Endothelial cell (in vitro differentiated cells): ENCODE measurements at regions not wholly inside any gene's neighbourhood (a gene's known extent, or its start where the extent isn't known, plus 50 kb on each side); places are given as distances from the start of the nearest gene placed in this dataset.

Experiments used
- DNase-seq: peaks from one replicate; pipeline ENCODE4 v3.0.0; 2021; ENCODE audit warnings: low spot score
- H3K27ac Mint-ChIP-seq: one replicate; pipeline ENCODE4 v1.8.0; 2021; ENCODE audit warnings: mixed read lengths, inconsistent platforms; ENCODE audit not compliant: unreplicated experiment
- H3K27me3 Mint-ChIP-seq: one replicate; pipeline ENCODE4 v1.8.0; 2021; ENCODE audit warnings: mild to moderate bottlenecking, moderate library complexity, mixed read lengths, inconsistent platforms; ENCODE audit not compliant: unreplicated experiment
- H3K36me3 Mint-ChIP-seq: one replicate; pipeline ENCODE4 v1.8.0; 2021; ENCODE audit warnings: mild to moderate bottlenecking, low read depth, mixed read lengths, inconsistent platforms; ENCODE audit not compliant: unreplicated experiment
- H3K4me1 Mint-ChIP-seq: one replicate; pipeline ENCODE4 v1.8.0; 2021; ENCODE audit warnings: mild to moderate bottlenecking, mixed read lengths, inconsistent platforms; ENCODE audit not compliant: unreplicated experiment
- H3K4me3 Mint-ChIP-seq: one replicate; pipeline ENCODE4 v1.8.0; 2021; ENCODE audit warnings: mild to moderate bottlenecking, mixed read lengths, inconsistent platforms; ENCODE audit not compliant: unreplicated experiment
- H3K9me3 Mint-ChIP-seq: one replicate; pipeline ENCODE4 v1.8.0; 2021; ENCODE audit warnings: mixed read lengths, inconsistent platforms; ENCODE audit not compliant: unreplicated experiment
- CTCF ChIP-seq: fragments of 200-600 bp; sonication (generic); IDR thresholded peaks from one replicate; pipeline ENCODE4 v1.5.0; 2021; ENCODE audit warnings: antibody characterized with exemption; ENCODE audit not compliant: unreplicated experiment

DNA sequence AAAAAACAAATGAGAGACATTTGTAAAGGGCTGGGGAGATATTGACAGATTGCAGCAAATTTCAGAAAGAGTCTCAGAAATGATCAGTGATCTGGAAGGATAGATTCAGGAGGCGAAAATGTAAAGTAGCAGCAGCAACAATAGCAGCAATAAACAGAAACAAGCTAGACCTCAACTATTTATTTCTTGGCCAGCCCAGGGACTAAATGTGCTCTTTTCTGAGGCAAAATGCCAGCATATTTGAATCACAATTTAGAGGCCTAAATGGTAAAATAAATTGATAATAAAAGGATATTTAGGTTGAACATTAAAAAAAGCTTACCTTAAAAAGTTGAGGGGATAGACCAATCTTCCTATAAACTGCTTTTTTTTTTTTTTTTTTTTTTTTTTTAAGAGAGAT, 134.6 kb upstream of the ITGB1 start:
- Mint-ChIP-seq H3K27ac (no peak overlapping the region), H3K4me1 (no peaks in the 10 kb centered on the region), H3K9me3 (peaks cover 5% of the 10 kb centered on the region), H3K27me3 (no peaks in the 10 kb centered on the region), H3K36me3 (peaks cover 5% of the 10 kb centered on the region), H3K4me3 (no peak overlapping the region)
- TF ChIP-seq CTCF: no peak
- no peak for DNase-seq

DNA sequence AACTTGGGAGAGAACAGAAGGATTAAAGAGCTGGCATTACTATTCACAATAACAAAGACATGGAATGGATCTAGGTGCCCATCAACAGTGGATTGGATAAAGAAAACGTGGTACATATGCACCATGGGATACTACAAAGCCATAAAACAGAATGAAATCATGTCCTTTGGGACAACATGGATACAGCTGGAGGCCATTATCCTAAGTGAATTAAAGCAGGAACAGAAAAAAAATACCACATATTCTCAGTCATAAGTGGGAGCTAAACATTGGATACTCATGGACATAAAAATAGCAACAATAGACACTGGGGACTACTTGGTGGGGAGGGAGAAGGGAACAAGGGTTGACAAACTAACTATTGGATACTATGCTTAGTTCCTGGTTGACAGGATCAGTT, 133.2 kb upstream of the ITGB1 start:
- no peak for DNase-seq
- Mint-ChIP-seq H3K4me3 (no peak overlapping the region), H3K36me3 (peaks cover 5% of the 10 kb centered on the region), H3K27ac (no peak overlapping the region), H3K9me3 (peaks cover 5% of the 10 kb centered on the region), H3K27me3 (no peaks in the 10 kb centered on the region), H3K4me1 (no peaks in the 10 kb centered on the region)
- TF ChIP-seq CTCF: no peak

DNA sequence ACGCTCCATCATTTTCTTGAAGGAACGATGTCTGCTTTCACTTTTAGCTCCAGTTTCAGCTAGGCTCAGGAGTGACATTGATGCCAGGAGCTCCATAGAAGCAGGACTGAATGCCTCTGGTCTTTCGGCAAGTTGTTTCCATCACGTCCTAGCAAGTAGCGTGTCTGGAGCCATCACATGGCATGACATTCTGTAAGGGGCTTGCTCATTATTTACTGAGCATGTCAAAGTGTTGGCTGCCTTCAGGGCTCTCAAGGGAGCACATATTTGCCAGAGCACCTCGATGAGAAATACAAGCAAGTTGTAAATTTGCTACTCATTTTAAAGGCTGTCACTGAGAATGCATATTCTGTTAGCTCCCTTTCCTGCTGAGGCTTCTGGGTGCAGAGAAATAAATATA, 131.0 kb upstream of the ITGB1 start:
- no peaks in the 10 kb centered on the region for H3K4me1 Mint-ChIP-seq
- no peak overlapping the region for H3K27ac Mint-ChIP-seq
- H3K4me3 Mint-ChIP-seq: no peak overlapping the region
- no peaks in the 10 kb centered on the region for H3K9me3 Mint-ChIP-seq
- DNase-seq: no peak
- H3K27me3 Mint-ChIP-seq: no peaks in the 10 kb centered on the region
- H3K36me3 Mint-ChIP-seq: no peaks in the 10 kb centered on the region
- no peak for TF ChIP-seq CTCF

DNA sequence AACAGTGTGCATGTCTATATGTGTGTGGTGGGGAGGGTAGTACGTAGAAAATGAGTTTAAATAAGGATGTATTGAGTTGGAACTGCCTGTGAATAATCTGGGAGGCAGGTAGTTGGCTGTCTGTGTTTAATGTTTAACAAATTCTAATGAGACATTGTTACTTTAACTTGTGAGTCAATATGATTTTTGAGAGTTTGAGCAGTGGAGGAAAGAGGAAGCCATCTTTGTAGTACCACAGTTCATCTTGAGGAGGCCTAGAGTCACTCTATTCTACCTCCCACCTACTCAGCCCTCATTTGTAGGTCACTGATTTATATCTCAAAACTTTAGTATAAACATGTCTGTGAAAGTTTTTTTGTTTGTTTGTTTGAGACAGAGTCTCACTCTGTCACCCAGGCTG, 129.9 kb upstream of the ITGB1 start:
- Mint-ChIP-seq H3K27ac (no peak overlapping the region), H3K9me3 (no peaks in the 10 kb centered on the region), H3K4me3 (no peak overlapping the region), H3K27me3 (no peaks in the 10 kb centered on the region), H3K4me1 (no peaks in the 10 kb centered on the region), H3K36me3 (no peaks in the 10 kb centered on the region)
- DNase-seq: no peak
- TF ChIP-seq CTCF: no peak

DNA sequence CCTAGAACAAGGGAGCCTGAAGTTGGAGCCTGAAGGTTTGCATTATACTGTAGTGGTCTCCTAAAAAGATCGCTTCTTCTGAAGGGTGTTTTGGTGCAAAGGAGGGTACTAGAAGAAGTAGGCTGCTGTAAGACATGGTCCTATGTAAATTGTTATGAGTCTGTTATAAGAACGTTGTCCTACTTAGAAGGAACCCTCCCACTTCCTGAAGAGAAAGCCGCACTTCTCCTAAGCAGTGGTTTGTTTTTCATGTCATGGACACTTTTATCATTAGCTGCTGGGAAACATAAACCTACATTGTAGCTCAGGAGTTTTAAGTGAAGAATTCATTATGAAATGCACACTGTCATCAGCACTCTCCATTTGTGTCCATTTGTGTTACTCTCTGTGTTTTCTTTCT, 129.1 kb upstream of the ITGB1 start:
- Mint-ChIP-seq H3K27ac (no peak overlapping the region), H3K4me1 (no peaks in the 10 kb centered on the region), H3K4me3 (no peak overlapping the region), H3K36me3 (no peaks in the 10 kb centered on the region), H3K27me3 (no peaks in the 10 kb centered on the region), H3K9me3 (no peaks in the 10 kb centered on the region)
- no peak for TF ChIP-seq CTCF
- no peak for DNase-seq
